T-cell (primary cell): ENCODE measurements at regions not wholly inside any gene's neighbourhood (a gene's known extent, or its start where the extent isn't known, plus 50 kb on each side); places are given as distances from the start of the nearest gene placed in this dataset.

Source experiments
- ATAC-seq, 4 experiments: fragments of 200-7000 bp in 3 of 4; fragments of 150-1000 bp in 1 of 4; cut with Tn5 transposase; replicated peaks in 1 of 4; 1 replicate in 3 of 4; 2 replicates in 1 of 4; pipeline ENCODE4 v1.10.0; 2021; ENCODE audit warnings: moderate library complexity in 3 of 4, mild to moderate bottlenecking in 2 of 4, moderate number of reproducible peaks in 1 of 4
- CTCF ChIA-PET, 2 donors: fragments of 300-600 bp; sonication (Branson Sonifier 250); formaldehyde crosslinking; loops; one replicate each; lab custom pipeline; 2022; ENCODE audit warnings: antibody characterized with exemption in 2 of 2; lab: Charles Lee
- POLR2A ChIA-PET, 2 donors: fragments of 300-600 bp; sonication (Branson Sonifier 250); formaldehyde crosslinking; loops; one replicate each; lab custom pipeline; 2022; ENCODE audit warnings: antibody characterized with exemption in 2 of 2; lab: Charles Lee
- DNase-seq, 35 experiments: peaks; one replicate each; pipeline versions ENCODE4 v3.0.0 to v3.0.0-alpha.2; 2013 to 2023
- H3K27ac ChIP-seq: one replicate; pipeline ENCODE4 v1.5.1; 2013; ENCODE audit warnings: low read length
- H3K27me3 ChIP-seq, 2 experiments: replicated peaks in 1 of 2; 1 replicate in 1 of 2; 2 replicates in 1 of 2; pipeline versions ENCODE4 v1.6.1 to v1.7.0; 2013; ENCODE audit warnings: low read length in 1 of 2, mixed read lengths in 1 of 2; ENCODE audit not compliant: control insufficient read depth in 2 of 2, insufficient read depth in 2 of 2; ENCODE audit errors: extremely low read depth in 1 of 2
- H3K36me3 ChIP-seq, 2 donors: 1 replicate in 1 of 2; 2 replicates in 1 of 2; pipeline versions ENCODE4 v1.6.1 to v1.7.0; 2013; ENCODE audit warnings: low read length in 1 of 2; ENCODE audit not compliant: control insufficient read depth in 2 of 2, insufficient read depth in 1 of 2; ENCODE audit errors: extremely low read depth in 1 of 2
- H3K4me1 ChIP-seq, 2 experiments: 1 replicate in 1 of 2; 2 replicates in 1 of 2; pipeline versions ENCODE4 v1.6.1 to v1.7.0; 2013; ENCODE audit warnings: low read length in 2 of 2, mixed read lengths in 1 of 2; ENCODE audit not compliant: insufficient read depth in 2 of 2, control insufficient read depth in 1 of 2; ENCODE audit errors: extremely low read depth in 1 of 2
- H3K4me3 ChIP-seq, 2 donors: 1 replicate in 1 of 2; 2 replicates in 1 of 2; pipeline versions ENCODE4 v1.5.1 to v1.7.0; 2013; ENCODE audit warnings: mild to moderate bottlenecking in 2 of 2, low read length in 1 of 2, moderate library complexity in 1 of 2; ENCODE audit not compliant: control insufficient read depth in 1 of 2; ENCODE audit errors: extremely low read depth in 1 of 2
- H3K9me3 ChIP-seq: 2 replicates; pipeline ENCODE4 v1.7.0; 2013
- H3K27ac Mint-ChIP-seq, 2 donors: one replicate each; pipeline ENCODE4 v1.8.0; 2020 to 2021; ENCODE audit warnings: mild to moderate bottlenecking in 2 of 2, mixed read lengths in 2 of 2
- H3K27me3 Mint-ChIP-seq, 2 donors: one replicate each; pipeline ENCODE4 v1.8.0; 2021 to 2022; ENCODE audit warnings: mixed read lengths in 2 of 2
- H3K36me3 Mint-ChIP-seq: one replicate; pipeline ENCODE4 v1.8.0; 2021; ENCODE audit warnings: mixed read lengths
- H3K4me1 Mint-ChIP-seq, 3 donors: one replicate each; pipeline ENCODE4 v1.8.0; 2020 to 2022; ENCODE audit warnings: mixed read lengths in 3 of 3, mild to moderate bottlenecking in 1 of 3
- H3K4me3 Mint-ChIP-seq, 3 donors: one replicate each; pipeline ENCODE4 v1.8.0; 2020 to 2022; ENCODE audit warnings: mild to moderate bottlenecking in 3 of 3, mixed read lengths in 3 of 3, moderate library complexity in 3 of 3
- H3K9me3 Mint-ChIP-seq, 3 donors: one replicate each; pipeline ENCODE4 v1.8.0; 2020 to 2022; ENCODE audit warnings: mixed read lengths in 3 of 3
- WGBS: methylation state at CpG from one replicate; pipeline ENCODE4 v1.1.5; 2013; ENCODE audit warnings: missing lambda C conversion rate; ENCODE audit not compliant: insufficient coverage; 5-methylcytosine and 5-hydroxymethylcytosine counted together

GRCh38 chr2:129741623-129742022 is 237.8 kb upstream of the RAB6C start:
- CTCF ChIA-PET: no interaction called here
- peaks cover 0 to 5% of the 10 kb centered on the region in 2 donors for H3K27me3 Mint-ChIP-seq
- H3K4me3 ChIP-seq: no peak overlapping the region

GRCh38 chr2:129742415-129743180 is 236.9 kb upstream of the RAB6C start:
- Histone ChIP-seq H3K27me3 (peaks cover 0 to 7% of the 10 kb centered on the region in 2 experiments), H3K27ac (no peak overlapping the region), H3K4me1 (no peaks in the 10 kb centered on the region), H3K36me3 (no peaks in the 10 kb centered on the region), H3K9me3 (no peaks in the 10 kb centered on the region), H3K4me3 (no peak overlapping the region)
- Mint-ChIP-seq H3K4me1 (no peaks in the 10 kb centered on the region), H3K4me3 (no peak overlapping the region), H3K27me3 (peaks cover 0 to 10% of the 10 kb centered on the region in 2 donors), H3K9me3 (no peaks in the 10 kb centered on the region), H3K27ac (no peak overlapping the region), H3K36me3 (no peaks in the 10 kb centered on the region)
- 85% methylated on average over 16 of the region's 23 CpGs for WGBS
- no peak for DNase-seq
- ChIA-PET CTCF (no interaction called here), POLR2A (no interaction called here)
- no peak for ATAC-seq

More at GRCh38 chr2:129741623-129742022, 237.8 kb upstream of the RAB6C start:
- 77% methylated on average over 11 of the region's 12 CpGs for WGBS
- Mint-ChIP-seq H3K9me3 (no peaks in the 10 kb centered on the region), H3K36me3 (no peaks in the 10 kb centered on the region), H3K4me3 (no peak overlapping the region), H3K4me1 (no peaks in the 10 kb centered on the region), H3K27ac (no peak overlapping the region)
- POLR2A ChIA-PET: no interaction called here
- Histone ChIP-seq H3K4me1 (no peaks in the 10 kb centered on the region), H3K36me3 (no peaks in the 10 kb centered on the region), H3K27me3 (peaks cover 0 to 3% of the 10 kb centered on the region in 2 experiments), H3K9me3 (no peaks in the 10 kb centered on the region), H3K27ac (no peak overlapping the region)
- DNase-seq (no peak), ATAC-seq (no peak)

GRCh38 chr2:129744141-129744540 is 235.3 kb upstream of the RAB6C start:
- Histone ChIP-seq H3K9me3 (no peaks in the 10 kb centered on the region), H3K36me3 (no peaks in the 10 kb centered on the region), H3K27me3 (peaks cover 0 to 12% of the 10 kb centered on the region in 2 experiments), H3K4me3 (no peak overlapping the region), H3K4me1 (no peaks in the 10 kb centered on the region), H3K27ac (no peak overlapping the region)
- DNase-seq: no peak
- WGBS: 100% methylated on average over 1 of the region's 7 CpGs
- Mint-ChIP-seq H3K4me1 (no peaks in the 10 kb centered on the region), H3K9me3 (no peaks in the 10 kb centered on the region), H3K27ac (no peak overlapping the region), H3K27me3 (peaks cover 0 to 11% of the 10 kb centered on the region in 2 donors), H3K4me3 (no peak overlapping the region), H3K36me3 (no peaks in the 10 kb centered on the region)
- ChIA-PET CTCF (no interaction called here), POLR2A (interaction anchor here in 1 of 2 donors (0.7 kb wide), 1 partner anchor 50 kb away, joined by 4 read pairs; no protein-coding TSS in a partner anchor)
- no peak for ATAC-seq

GRCh38 chr2:129744649-129745048 is 234.8 kb upstream of the RAB6C start:
- POLR2A ChIA-PET: no interaction called here
- H3K27ac Mint-ChIP-seq: no peak overlapping the region
- ATAC-seq (no peak), DNase-seq (no peak)
- H3K4me3 Mint-ChIP-seq: no peak overlapping the region
- Histone ChIP-seq H3K4me1 (no peaks in the 10 kb centered on the region), H3K36me3 (no peaks in the 10 kb centered on the region), H3K27ac (no peak overlapping the region), H3K9me3 (no peaks in the 10 kb centered on the region), H3K4me3 (no peak overlapping the region), H3K27me3 (peaks cover 0 to 12% of the 10 kb centered on the region in 2 experiments)
- CTCF ChIA-PET: no interaction called here
- no peaks in the 10 kb centered on the region for H3K36me3 Mint-ChIP-seq
- no peaks in the 10 kb centered on the region for H3K9me3 Mint-ChIP-seq
- H3K4me1 Mint-ChIP-seq: no peaks in the 10 kb centered on the region
- peaks cover 0 to 15% of the 10 kb centered on the region in 2 donors for H3K27me3 Mint-ChIP-seq
- 92% methylated on average over 5 of the region's 8 CpGs for WGBS

- Mint-ChIP-seq H3K27me3 (peaks cover 2 to 10% of the 10 kb centered on the region in 2 donors), H3K9me3 (no peaks in the 10 kb centered on the region), H3K27ac (no peak overlapping the region), H3K4me3 (no peak overlapping the region), H3K4me1 (no peaks in the 10 kb centered on the region), H3K36me3 (no peaks in the 10 kb centered on the region)
- WGBS: 88% methylated on average over 6 of the region's 6 CpGs
- CTCF ChIA-PET: no interaction called here
- no peaks in the 10 kb centered on the region for H3K9me3 ChIP-seq
- ATAC-seq (no peak), DNase-seq (no peak)
- no peaks in the 10 kb centered on the region for H3K36me3 ChIP-seq
- peaks cover 0 to 12% of the 10 kb centered on the region in 2 experiments for H3K27me3 ChIP-seq
- no peaks in the 10 kb centered on the region for H3K4me1 ChIP-seq
- POLR2A ChIA-PET: no interaction called here
- no peak overlapping the region for H3K27ac ChIP-seq
- H3K4me3 ChIP-seq: no peak overlapping the region
These were observed 231.9 kb upstream of the RAB6C start for GRCh38 chr2:129747500-129748125.

GRCh38 chr2:129748250-129748649 is 231.2 kb upstream of the RAB6C start:
- no peaks in the 10 kb centered on the region for H3K36me3 Mint-ChIP-seq
- no peaks in the 10 kb centered on the region for H3K9me3 Mint-ChIP-seq
- no peak for DNase-seq
- ATAC-seq: no peak
- ChIA-PET CTCF (no interaction called here), POLR2A (no interaction called here)
- no peak overlapping the region for H3K4me3 Mint-ChIP-seq
- no peaks in the 10 kb centered on the region for H3K4me1 Mint-ChIP-seq
- peaks cover 2 to 10% of the 10 kb centered on the region in 2 donors for H3K27me3 Mint-ChIP-seq
- Histone ChIP-seq H3K27me3 (peaks cover 0 to 15% of the 10 kb centered on the region in 2 experiments), H3K27ac (no peak overlapping the region), H3K4me1 (no peaks in the 10 kb centered on the region), H3K4me3 (no peak overlapping the region), H3K9me3 (no peaks in the 10 kb centered on the region), H3K36me3 (no peaks in the 10 kb centered on the region)
- 60% methylated on average over 4 of the region's 5 CpGs for WGBS
- H3K27ac Mint-ChIP-seq: no peak overlapping the region
